ENCODE measurements at regions not wholly inside any gene's neighbourhood (a gene's known extent, or its start where the extent isn't known, plus 50 kb on each side); places are given as distances from the start of the nearest gene placed in this dataset.

DNA sequence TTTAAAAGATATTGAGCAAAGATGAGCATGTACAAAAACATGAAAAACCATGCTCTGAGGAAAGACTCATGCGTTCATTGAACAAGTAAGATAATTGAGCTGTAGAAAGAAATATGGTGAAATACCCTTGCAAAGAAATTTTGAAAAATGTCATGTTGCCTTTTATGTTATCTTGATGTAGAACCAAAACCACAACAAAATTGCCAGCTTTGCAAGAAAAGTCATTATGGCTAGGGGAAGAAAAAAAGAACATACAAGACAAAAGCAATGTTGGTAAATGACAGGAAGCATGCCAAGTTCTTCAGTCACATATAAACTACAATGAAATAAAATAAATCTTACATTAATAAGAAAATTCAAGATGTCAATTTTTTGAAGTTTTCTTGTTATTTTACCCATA lies 368.0 kb downstream of the IRX1 start:
- CTCF ChIA-PET: no interaction called here
- POLR2A ChIA-PET: no interaction called here

DNA sequence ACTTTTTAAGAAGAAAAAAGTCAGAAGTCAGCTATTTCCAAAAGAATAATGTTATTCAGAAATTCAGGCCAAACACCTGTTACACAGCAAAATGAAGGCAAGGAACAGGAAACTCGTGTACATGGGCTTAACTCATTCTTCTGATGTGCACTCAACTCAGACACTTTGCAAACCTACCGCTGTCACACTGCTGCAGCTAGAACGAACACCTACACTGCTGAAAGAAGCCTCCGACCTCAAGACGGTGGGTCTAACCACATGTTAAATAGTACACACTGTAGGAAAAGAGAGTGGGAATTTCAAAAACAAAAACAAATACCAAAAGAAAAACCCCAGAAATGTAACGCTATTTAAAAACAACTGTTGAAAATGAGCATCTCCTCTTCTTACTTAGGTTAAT lies 384.5 kb downstream of the IRX1 start:
- TF ChIP-seq, protein P1, sequence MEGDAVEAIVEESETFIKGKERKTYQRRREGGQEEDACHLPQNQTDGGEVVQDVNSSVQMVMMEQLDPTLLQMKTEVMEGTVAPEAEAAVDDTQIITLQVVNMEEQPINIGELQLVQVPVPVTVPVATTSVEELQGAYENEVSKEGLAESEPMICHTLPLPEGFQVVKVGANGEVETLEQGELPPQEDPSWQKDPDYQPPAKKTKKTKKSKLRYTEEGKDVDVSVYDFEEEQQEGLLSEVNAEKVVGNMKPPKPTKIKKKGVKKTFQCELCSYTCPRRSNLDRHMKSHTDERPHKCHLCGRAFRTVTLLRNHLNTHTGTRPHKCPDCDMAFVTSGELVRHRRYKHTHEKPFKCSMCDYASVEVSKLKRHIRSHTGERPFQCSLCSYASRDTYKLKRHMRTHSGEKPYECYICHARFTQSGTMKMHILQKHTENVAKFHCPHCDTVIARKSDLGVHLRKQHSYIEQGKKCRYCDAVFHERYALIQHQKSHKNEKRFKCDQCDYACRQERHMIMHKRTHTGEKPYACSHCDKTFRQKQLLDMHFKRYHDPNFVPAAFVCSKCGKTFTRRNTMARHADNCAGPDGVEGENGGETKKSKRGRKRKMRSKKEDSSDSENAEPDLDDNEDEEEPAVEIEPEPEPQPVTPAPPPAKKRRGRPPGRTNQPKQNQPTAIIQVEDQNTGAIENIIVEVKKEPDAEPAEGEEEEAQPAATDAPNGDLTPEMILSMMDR (IDR thresholded peaks at IDR 0.05; ENCODE audit: insufficient read depth, low read length, missing control alignments): no peak
- no peak overlapping the region for H3K4me3 ChIP-seq (ENCODE audit: low read depth, low read length)
- ChIA-PET POLR2A (no interaction called here), CTCF (no interaction called here)
- DNase-seq (ENCODE audit: low read depth, low spot score): no peak

More for the DNA sequence above, 368.0 kb downstream of the IRX1 start:
- H3K4me3 ChIP-seq (ENCODE audit: low read depth, low read length): no peak overlapping the region
- no peak for DNase-seq (ENCODE audit: low read depth, low spot score)
- TF ChIP-seq, protein P1 (IDR thresholded peaks at IDR 0.05; ENCODE audit: insufficient read depth, low read length, missing control alignments): no peak

DNA sequence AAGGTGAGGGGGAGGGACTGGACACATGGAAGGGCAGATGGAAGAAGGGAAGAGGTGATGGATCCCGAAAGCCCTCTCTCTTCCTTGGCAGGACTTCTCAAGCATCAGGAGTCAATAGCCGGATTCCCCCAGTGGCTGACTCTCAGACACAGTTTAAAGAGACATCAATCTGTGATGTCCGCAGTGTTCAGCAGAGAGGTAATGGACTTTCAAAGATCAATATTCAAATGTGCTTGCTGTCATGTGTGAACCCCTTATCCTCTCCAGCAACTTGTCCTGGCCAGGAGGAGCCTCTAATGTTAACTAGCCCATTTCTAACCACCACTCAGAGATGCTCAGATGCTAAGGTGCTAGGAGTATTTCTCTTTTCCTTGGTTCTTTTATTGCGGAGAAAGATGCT lies 392.2 kb downstream of the IRX1 start:
- DNase-seq (ENCODE audit: low read depth, low spot score): no peak
- ChIA-PET POLR2A (no interaction called here), CTCF (no interaction called here)
- TF ChIP-seq, protein P1 (IDR thresholded peaks at IDR 0.05; ENCODE audit: insufficient read depth, low read length, missing control alignments): no peak
- H3K4me3 ChIP-seq (ENCODE audit: low read depth, low read length): no peak overlapping the region

DNA sequence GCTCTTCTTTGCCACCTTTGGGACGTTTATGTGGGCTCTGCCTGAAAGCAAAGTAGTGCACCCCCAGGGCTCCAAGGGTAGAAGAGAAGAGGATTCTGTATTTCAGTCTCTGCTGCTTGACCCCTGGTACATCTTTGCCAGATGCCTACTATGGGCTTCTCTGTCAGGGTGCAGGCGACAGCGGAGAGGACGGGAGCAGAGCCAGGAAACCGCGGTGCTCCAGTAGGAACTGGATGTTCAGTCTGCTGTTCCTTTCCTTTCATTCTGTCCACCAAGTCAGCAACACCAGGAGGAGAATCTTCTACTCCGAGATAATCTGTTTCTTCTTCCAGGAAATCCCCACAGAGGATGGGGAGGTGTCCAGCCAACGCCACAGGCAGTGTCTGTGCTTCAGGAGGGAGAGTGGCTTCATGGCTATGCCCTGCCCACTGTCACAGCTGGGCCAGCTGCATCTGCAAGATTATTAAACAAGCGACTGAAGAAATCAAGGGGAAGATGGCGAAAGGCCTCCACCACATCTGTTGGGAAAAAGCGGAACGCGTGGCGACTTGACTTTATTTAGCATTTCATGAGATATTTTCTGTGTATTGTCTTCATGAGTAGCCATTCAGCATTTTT lies 398.3 kb downstream of the IRX1 start:
- TF ChIP-seq, protein P1 (IDR thresholded peaks at IDR 0.05; ENCODE audit: insufficient read depth, low read length, missing control alignments): no peak
- CTCF ChIA-PET: no interaction called here
- DNase-seq (ENCODE audit: low read depth, low spot score): no peak
- POLR2A ChIA-PET: no interaction called here
- H3K4me3 ChIP-seq (ENCODE audit: low read depth, low read length): no peak overlapping the region

DNA sequence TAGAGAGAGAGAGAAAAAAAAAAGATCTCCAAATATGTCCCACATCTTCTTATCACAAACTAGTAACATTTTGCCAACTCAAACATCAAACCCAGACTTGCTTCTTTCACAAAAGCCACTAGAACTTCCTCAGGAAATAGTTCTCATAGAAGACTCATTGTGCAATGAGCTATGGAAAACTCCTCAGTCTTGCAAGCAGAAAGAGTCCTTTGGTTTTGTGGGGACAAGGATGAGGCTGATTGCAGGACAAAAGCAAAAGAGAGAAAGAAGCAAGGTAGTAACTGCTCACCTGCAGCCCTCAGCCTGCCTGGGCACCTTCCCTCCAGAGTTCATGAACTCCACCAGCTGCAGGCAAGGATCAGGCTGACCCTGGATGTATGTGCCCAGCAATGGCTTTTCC lies 399.0 kb downstream of the IRX1 start:
- H3K4me3 ChIP-seq (ENCODE audit: low read depth, low read length): no peak overlapping the region
- no peak for DNase-seq (ENCODE audit: low read depth, low spot score)
- CTCF ChIA-PET: no interaction called here
- TF ChIP-seq, protein P1 (IDR thresholded peaks at IDR 0.05; ENCODE audit: insufficient read depth, low read length, missing control alignments): no peak
- POLR2A ChIA-PET: no interaction called here

DNA sequence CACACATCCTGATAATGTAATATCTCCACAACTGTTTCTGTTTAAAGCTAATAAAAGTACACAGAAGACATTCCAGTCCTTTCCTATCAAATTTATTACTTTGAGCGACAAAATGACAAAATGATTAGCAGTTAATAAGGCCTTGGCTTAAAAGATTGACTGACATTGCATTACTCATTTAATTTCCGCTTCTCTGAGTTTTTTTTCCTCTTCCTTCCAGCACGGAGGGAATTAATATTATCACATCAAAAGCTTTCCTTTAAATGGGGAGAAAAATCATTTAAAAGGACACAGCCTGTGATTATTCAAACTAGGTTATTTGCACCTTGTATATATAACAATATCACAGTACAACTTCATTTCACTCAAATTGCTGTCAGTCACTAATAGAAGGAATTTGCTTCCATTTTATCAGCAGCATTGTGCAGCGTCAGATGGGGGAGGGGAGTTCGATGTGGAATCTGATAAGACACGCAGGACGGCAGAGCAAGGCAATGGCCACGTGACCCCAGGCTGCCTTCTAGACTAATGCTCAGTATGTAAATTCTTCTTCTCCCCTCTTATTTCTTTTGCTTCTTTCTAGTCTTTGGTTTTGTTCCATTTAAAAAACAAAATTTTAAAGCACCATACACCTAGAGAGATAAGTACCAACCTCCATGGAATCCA lies 400.5 kb downstream of the IRX1 start:
- TF ChIP-seq, protein P1 (IDR thresholded peaks at IDR 0.05; ENCODE audit: insufficient read depth, low read length, missing control alignments): no peak
- CTCF ChIA-PET: no interaction called here
- POLR2A ChIA-PET: no interaction called here
- no peak overlapping the region for H3K4me3 ChIP-seq (ENCODE audit: low read depth, low read length)
- DNase-seq (ENCODE audit: low read depth, low spot score): no peak
